T-cell (primary cell): ENCODE measurements at regions not wholly inside any gene's neighbourhood (a gene's known extent, or its start where the extent isn't known, plus 50 kb on each side); places are given as distances from the start of the nearest gene placed in this dataset.

Source experiments
- ATAC-seq, 4 experiments: fragments of 200-7000 bp in 3 of 4; fragments of 150-1000 bp in 1 of 4; cut with Tn5 transposase; replicated peaks in 1 of 4; 1 replicate in 3 of 4; 2 replicates in 1 of 4; pipeline ENCODE4 v1.10.0; 2021; ENCODE audit warnings: moderate library complexity in 3 of 4, mild to moderate bottlenecking in 2 of 4, moderate number of reproducible peaks in 1 of 4
- CTCF ChIA-PET, 2 donors: fragments of 300-600 bp; sonication (Branson Sonifier 250); formaldehyde crosslinking; loops; one replicate each; lab custom pipeline; 2022; ENCODE audit warnings: antibody characterized with exemption in 2 of 2; lab: Charles Lee
- POLR2A ChIA-PET, 2 donors: fragments of 300-600 bp; sonication (Branson Sonifier 250); formaldehyde crosslinking; loops; one replicate each; lab custom pipeline; 2022; ENCODE audit warnings: antibody characterized with exemption in 2 of 2; lab: Charles Lee
- DNase-seq, 35 experiments: peaks; one replicate each; pipeline versions ENCODE4 v3.0.0 to v3.0.0-alpha.2; 2013 to 2023
- H3K27ac ChIP-seq: one replicate; pipeline ENCODE4 v1.5.1; 2013; ENCODE audit warnings: low read length
- H3K27me3 ChIP-seq, 2 experiments: replicated peaks in 1 of 2; 1 replicate in 1 of 2; 2 replicates in 1 of 2; pipeline versions ENCODE4 v1.6.1 to v1.7.0; 2013; ENCODE audit warnings: low read length in 1 of 2, mixed read lengths in 1 of 2; ENCODE audit not compliant: control insufficient read depth in 2 of 2, insufficient read depth in 2 of 2; ENCODE audit errors: extremely low read depth in 1 of 2
- H3K36me3 ChIP-seq, 2 donors: 1 replicate in 1 of 2; 2 replicates in 1 of 2; pipeline versions ENCODE4 v1.6.1 to v1.7.0; 2013; ENCODE audit warnings: low read length in 1 of 2; ENCODE audit not compliant: control insufficient read depth in 2 of 2, insufficient read depth in 1 of 2; ENCODE audit errors: extremely low read depth in 1 of 2
- H3K4me1 ChIP-seq, 2 experiments: 1 replicate in 1 of 2; 2 replicates in 1 of 2; pipeline versions ENCODE4 v1.6.1 to v1.7.0; 2013; ENCODE audit warnings: low read length in 2 of 2, mixed read lengths in 1 of 2; ENCODE audit not compliant: insufficient read depth in 2 of 2, control insufficient read depth in 1 of 2; ENCODE audit errors: extremely low read depth in 1 of 2
- H3K4me3 ChIP-seq, 2 donors: 1 replicate in 1 of 2; 2 replicates in 1 of 2; pipeline versions ENCODE4 v1.5.1 to v1.7.0; 2013; ENCODE audit warnings: mild to moderate bottlenecking in 2 of 2, low read length in 1 of 2, moderate library complexity in 1 of 2; ENCODE audit not compliant: control insufficient read depth in 1 of 2; ENCODE audit errors: extremely low read depth in 1 of 2
- H3K9me3 ChIP-seq: 2 replicates; pipeline ENCODE4 v1.7.0; 2013
- H3K27ac Mint-ChIP-seq, 2 donors: one replicate each; pipeline ENCODE4 v1.8.0; 2020 to 2021; ENCODE audit warnings: mild to moderate bottlenecking in 2 of 2, mixed read lengths in 2 of 2
- H3K27me3 Mint-ChIP-seq, 2 donors: one replicate each; pipeline ENCODE4 v1.8.0; 2021 to 2022; ENCODE audit warnings: mixed read lengths in 2 of 2
- H3K36me3 Mint-ChIP-seq: one replicate; pipeline ENCODE4 v1.8.0; 2021; ENCODE audit warnings: mixed read lengths
- H3K4me1 Mint-ChIP-seq, 3 donors: one replicate each; pipeline ENCODE4 v1.8.0; 2020 to 2022; ENCODE audit warnings: mixed read lengths in 3 of 3, mild to moderate bottlenecking in 1 of 3
- H3K4me3 Mint-ChIP-seq, 3 donors: one replicate each; pipeline ENCODE4 v1.8.0; 2020 to 2022; ENCODE audit warnings: mild to moderate bottlenecking in 3 of 3, mixed read lengths in 3 of 3, moderate library complexity in 3 of 3
- H3K9me3 Mint-ChIP-seq, 3 donors: one replicate each; pipeline ENCODE4 v1.8.0; 2020 to 2022; ENCODE audit warnings: mixed read lengths in 3 of 3
- WGBS: methylation state at CpG from one replicate; pipeline ENCODE4 v1.1.5; 2013; ENCODE audit warnings: missing lambda C conversion rate; ENCODE audit not compliant: insufficient coverage; 5-methylcytosine and 5-hydroxymethylcytosine counted together

- Histone ChIP-seq H3K4me1 (no peaks in the 10 kb centered on the region), H3K9me3 (no peaks in the 10 kb centered on the region), H3K27ac (no peak overlapping the region), H3K27me3 (peaks cover 0 to 4% of the 10 kb centered on the region in 2 experiments), H3K4me3 (no peak overlapping the region), H3K36me3 (no peaks in the 10 kb centered on the region)
- no peaks in the 10 kb centered on the region for H3K4me1 Mint-ChIP-seq
- H3K36me3 Mint-ChIP-seq, result no peaks in the 10 kb centered on the region
- ChIA-PET CTCF (no interaction called here), POLR2A (interaction anchor here in 1 of 2 donors (0.6 kb wide), 1 partner anchor 1687 kb away, joined by 3 read pairs; no protein-coding TSS in a partner anchor)
- no peak for DNase-seq
- no peak for ATAC-seq
- H3K27me3 Mint-ChIP-seq, result peaks cover 15 to 45% of the 10 kb centered on the region in 2 donors
- no peak overlapping the region for H3K27ac Mint-ChIP-seq
- peaks cover 8 to 11% (median 10%) of the 10 kb centered on the region in 3 donors for H3K9me3 Mint-ChIP-seq
- no CpG with 5 or more reads among the region's 1 CpG for WGBS
- no peak overlapping the region for H3K4me3 Mint-ChIP-seq
Measured at GRCh38 chr2:238669046-238669445, 178.8 kb upstream of the TWIST2 start.

- DNase-seq, result no peak
- peaks cover 8 to 11% (median 8%) of the 10 kb centered on the region in 3 donors for H3K9me3 Mint-ChIP-seq
- peaks cover 12 to 46% of the 10 kb centered on the region in 2 donors for H3K27me3 Mint-ChIP-seq
- Histone ChIP-seq H3K36me3 (no peaks in the 10 kb centered on the region), H3K27me3 (no peaks in the 10 kb centered on the region), H3K9me3 (no peaks in the 10 kb centered on the region), H3K27ac (no peak overlapping the region), H3K4me1 (no peaks in the 10 kb centered on the region), H3K4me3 (no peak overlapping the region)
- POLR2A ChIA-PET, result no interaction called here
- ATAC-seq, result no peak
- no peak overlapping the region for H3K4me3 Mint-ChIP-seq
- CTCF ChIA-PET, result no interaction called here
- no peaks in the 10 kb centered on the region for H3K36me3 Mint-ChIP-seq
- no peak overlapping the region for H3K27ac Mint-ChIP-seq
- no peaks in the 10 kb centered on the region for H3K4me1 Mint-ChIP-seq
Measured at GRCh38 chr2:238669581-238670080, 178.3 kb upstream of the TWIST2 start.

- Histone ChIP-seq H3K27me3 (no peaks in the 10 kb centered on the region), H3K36me3 (no peaks in the 10 kb centered on the region), H3K9me3 (no peaks in the 10 kb centered on the region), H3K4me3 (no peak overlapping the region), H3K27ac (no peak overlapping the region), H3K4me1 (no peaks in the 10 kb centered on the region)
- Mint-ChIP-seq H3K4me1 (no peaks in the 10 kb centered on the region), H3K4me3 (no peak overlapping the region), H3K27ac (no peak overlapping the region), H3K27me3 (peaks cover 11 to 41% of the 10 kb centered on the region in 2 donors), H3K36me3 (no peaks in the 10 kb centered on the region), H3K9me3 (peaks cover 4 to 11% (median 5%) of the 10 kb centered on the region in 3 donors)
- ChIA-PET CTCF (no interaction called here), POLR2A (no interaction called here)
- ATAC-seq (no peak), DNase-seq (no peak)
- 57% methylated on average over 3 of the region's 4 CpGs for WGBS
Measured at GRCh38 chr2:238670111-238670585, 177.7 kb upstream of the TWIST2 start.

DNA sequence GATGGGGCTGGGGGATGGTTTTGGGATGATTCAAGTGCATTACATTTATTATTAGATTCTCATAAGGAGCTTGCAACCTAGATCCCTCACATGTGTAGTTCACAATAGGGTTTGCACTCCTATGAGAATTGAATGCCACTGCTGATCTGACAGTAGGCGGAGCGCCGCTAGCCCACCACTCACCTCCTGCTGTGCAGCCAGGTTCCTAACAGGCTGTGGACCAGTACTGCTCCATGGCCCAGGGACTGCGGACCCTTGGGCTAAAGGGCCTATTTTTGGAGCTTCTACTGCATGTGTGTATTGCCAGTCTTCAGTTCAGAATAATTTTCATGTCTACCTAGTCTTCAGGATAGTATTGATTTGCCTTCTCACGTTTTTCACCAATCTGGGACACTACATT is 165.3 kb upstream of the TWIST2 start:
- H3K36me3 Mint-ChIP-seq, result peaks cover 4% of the 10 kb centered on the region
- POLR2A ChIA-PET, result no interaction called here
- H3K36me3 ChIP-seq, result no peaks in the 10 kb centered on the region

DNA sequence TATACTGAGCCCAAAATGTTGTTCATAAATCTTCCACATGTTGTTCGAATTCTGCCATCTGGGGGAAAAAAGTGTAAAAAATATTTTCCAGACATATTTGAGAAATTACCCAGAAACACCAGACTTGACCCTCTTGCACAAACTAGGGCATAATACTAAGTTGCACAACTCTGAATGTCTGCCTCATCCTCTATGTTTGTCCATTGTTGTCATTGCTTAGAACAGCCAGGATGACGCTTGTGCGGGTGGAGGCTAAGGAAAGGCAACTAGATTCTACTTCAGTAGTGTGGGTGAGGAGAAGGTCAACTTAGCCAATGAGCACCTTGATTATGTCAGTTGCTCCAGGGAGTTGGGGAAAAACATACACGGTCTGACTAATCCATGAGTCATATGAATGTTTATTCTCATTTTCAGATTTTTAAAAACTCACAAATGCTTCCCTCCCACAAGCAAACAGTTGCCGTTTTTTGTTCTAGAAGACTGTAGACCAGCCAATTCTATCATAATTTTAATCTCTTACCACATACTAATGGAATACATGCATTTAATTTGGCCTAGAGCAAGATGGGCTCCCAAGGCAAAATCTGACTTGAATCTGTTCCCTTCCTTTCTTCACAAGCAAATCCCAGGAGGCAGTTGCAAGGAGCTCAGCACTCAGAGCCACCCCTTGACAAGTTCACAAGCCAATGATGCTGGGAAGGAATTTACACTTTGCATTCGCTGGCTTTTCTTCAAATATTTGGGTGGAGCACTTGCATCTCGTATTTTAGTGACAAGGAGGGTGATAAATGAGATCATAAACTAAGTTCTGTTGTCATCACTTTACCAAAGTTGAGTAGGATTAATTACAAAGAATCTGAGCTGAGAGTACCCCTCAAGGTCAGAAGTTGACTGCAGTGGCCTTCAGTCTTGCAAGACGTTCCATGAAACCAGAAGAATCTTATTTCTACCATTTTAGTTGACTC is 163.2 kb upstream of the TWIST2 start:
- H3K36me3 Mint-ChIP-seq, result no peaks in the 10 kb centered on the region
- no peak for ATAC-seq
- no peaks in the 10 kb centered on the region for H3K9me3 ChIP-seq
- H3K4me3 ChIP-seq, result no peak overlapping the region
- WGBS, result 63% methylated on average over 3 of the region's 8 CpGs
- H3K4me3 Mint-ChIP-seq, result no peak overlapping the region
- H3K9me3 Mint-ChIP-seq, result no peaks in the 10 kb centered on the region
- H3K27ac Mint-ChIP-seq, result no peak overlapping the region
- no peaks in the 10 kb centered on the region for H3K4me1 Mint-ChIP-seq
- peaks cover 37 to 49% of the 10 kb centered on the region in 2 donors for H3K27me3 Mint-ChIP-seq
- no peak overlapping the region for H3K27ac ChIP-seq
- H3K4me1 ChIP-seq, result no peaks in the 10 kb centered on the region
- ChIA-PET POLR2A (no interaction called here), CTCF (no interaction called here)
- DNase-seq, result no peak
- no peaks in the 10 kb centered on the region for H3K36me3 ChIP-seq
- H3K27me3 ChIP-seq, result peaks cover 0 to 31% of the 10 kb centered on the region in 2 experiments

More for the DNA sequence above, 165.3 kb upstream of the TWIST2 start:
- Histone ChIP-seq H3K27me3 (peaks cover 0 to 27% of the 10 kb centered on the region in 2 experiments), H3K27ac (no peak overlapping the region), H3K4me3 (no peak overlapping the region), H3K9me3 (no peaks in the 10 kb centered on the region), H3K4me1 (no peaks in the 10 kb centered on the region)
- CTCF ChIA-PET, result no interaction called here
- Mint-ChIP-seq H3K9me3 (peaks cover 4 to 7% (median 7%) of the 10 kb centered on the region in 3 donors), H3K4me1 (no peaks in the 10 kb centered on the region), H3K27ac (no peak overlapping the region), H3K27me3 (peaks cover 44 to 50% of the 10 kb centered on the region in 2 donors), H3K4me3 (no peak overlapping the region)
- ATAC-seq, result no peak
- no peak for DNase-seq
- 82% methylated on average over 3 of the region's 5 CpGs for WGBS

DNA sequence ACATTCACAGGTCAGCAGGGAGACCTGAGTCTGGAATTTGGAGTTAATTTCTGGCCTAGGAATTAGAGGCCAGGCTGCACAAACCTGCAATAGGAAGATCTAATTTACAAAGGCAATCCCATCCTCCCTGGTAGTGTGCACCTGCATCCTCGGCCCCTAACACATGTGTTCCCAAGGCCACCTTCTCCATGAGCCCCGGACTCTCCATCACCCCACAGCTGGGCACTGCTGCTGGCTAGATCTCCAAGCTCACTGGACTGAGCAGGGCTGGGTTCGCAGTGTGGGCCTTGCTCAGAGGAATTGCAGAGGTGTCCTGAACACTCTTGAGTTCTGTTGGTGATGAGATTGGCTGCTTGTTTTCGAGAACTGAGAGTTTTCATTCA is 162.6 kb upstream of the TWIST2 start:
- Mint-ChIP-seq H3K4me3 (no peak overlapping the region), H3K9me3 (no peaks in the 10 kb centered on the region), H3K4me1 (no peaks in the 10 kb centered on the region), H3K36me3 (no peaks in the 10 kb centered on the region), H3K27ac (no peak overlapping the region), H3K27me3 (peaks cover 37 to 48% of the 10 kb centered on the region in 2 donors)
- WGBS, result 90% methylated on average over 2 of the region's 4 CpGs
- Histone ChIP-seq H3K4me3 (no peak overlapping the region), H3K36me3 (no peaks in the 10 kb centered on the region), H3K9me3 (no peaks in the 10 kb centered on the region), H3K27me3 (peaks cover 0 to 35% of the 10 kb centered on the region in 2 experiments), H3K27ac (no peak overlapping the region), H3K4me1 (no peaks in the 10 kb centered on the region)
- DNase-seq (no peak), ATAC-seq (no peak)
- ChIA-PET CTCF (no interaction called here), POLR2A (no interaction called here)
